DND-41 (cell line): ENCODE measurements at regions not wholly inside any gene's neighbourhood (a gene's known extent, or its start where the extent isn't known, plus 50 kb on each side); places are given as distances from the start of the nearest gene placed in this dataset.

Experiments used
- CTCF ChIP-seq: IDR thresholded peaks from 2 replicates; pipeline ENCODE4 v1.5.1; 2012; ENCODE audit warnings: borderline replicate concordance, low read length, moderate library complexity, mild to moderate bottlenecking; ENCODE audit not compliant: poor library complexity, severe bottlenecking; ENCODE audit errors: extremely low read depth
- EZH2 ChIP-seq: IDR thresholded peaks from 3 replicates; pipeline ENCODE4 v1.6.1; 2012; ENCODE audit warnings: borderline replicate concordance, low read depth, mild to moderate bottlenecking, moderate library complexity, low read length, inconsistent platforms; ENCODE audit not compliant: severe bottlenecking

DNA sequence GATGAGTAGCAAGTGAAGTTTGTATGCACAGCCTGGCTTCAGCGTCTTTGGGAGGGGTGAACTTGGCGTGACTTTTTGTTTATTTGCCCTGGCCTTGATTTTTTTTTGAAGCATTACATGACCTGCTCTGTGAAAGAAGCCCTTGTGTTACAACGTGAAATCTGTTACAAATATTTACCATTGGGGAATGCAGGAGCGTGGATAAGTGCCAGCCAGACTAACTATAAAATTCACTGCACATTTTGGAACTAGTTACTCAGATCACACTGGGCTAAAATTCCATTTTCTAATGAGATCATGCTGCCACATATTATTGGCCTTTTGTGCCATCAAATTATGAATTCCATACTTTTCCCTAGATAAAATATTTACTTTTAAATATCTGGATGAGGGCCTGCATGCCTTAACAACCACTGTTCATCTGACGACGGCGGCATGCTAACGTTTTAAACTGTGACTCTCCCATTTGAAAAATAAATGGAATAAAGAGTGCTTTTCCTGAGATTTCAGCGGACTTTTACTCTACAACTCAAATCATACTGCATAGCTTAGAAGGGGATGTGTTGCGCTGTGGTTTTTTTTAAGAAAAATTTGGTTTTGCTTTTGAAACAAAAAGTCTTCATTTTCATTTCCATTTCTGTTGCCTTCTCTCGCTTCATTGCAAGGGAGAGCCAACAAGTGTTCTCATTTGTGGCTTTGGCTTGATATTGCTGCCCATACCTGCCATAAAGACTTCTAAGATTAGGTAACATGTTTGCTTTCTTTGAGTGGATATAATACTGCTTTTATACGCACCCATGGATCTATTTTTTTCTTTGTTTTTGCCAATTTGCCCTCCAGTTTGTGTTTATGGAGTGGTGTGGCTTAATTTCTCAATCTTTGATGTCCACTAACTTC, 352.2 kb downstream of the TFEC start:
- TF ChIP-seq EZH2, result no peak
- TF ChIP-seq CTCF, result no peak
